IPS-18c (cell line): ENCODE measurements at regions not wholly inside any gene's neighbourhood (a gene's known extent, or its start where the extent isn't known, plus 50 kb on each side); places are given as distances from the start of the nearest gene placed in this dataset.

Experiments used
- H3K4me3 ChIP-seq: 2 replicates; pipeline ENCODE4 v1.7.0; 2013; ENCODE audit warnings: low read depth, mild to moderate bottlenecking, low read length, moderate library complexity; ENCODE audit not compliant: insufficient read depth
- H3K9me3 ChIP-seq: one replicate; pipeline ENCODE4 v1.6.1; 2013; ENCODE audit warnings: mild to moderate bottlenecking, low read length, moderate library complexity; ENCODE audit not compliant: control insufficient read depth, insufficient read depth

- no peaks in the 10 kb centered on the region for H3K9me3 ChIP-seq
- H3K4me3 ChIP-seq = no peak overlapping the region
Observed at GRCh38 chr6:105825210-105825609, 260.9 kb upstream of the PRDM1 start.

DNA sequence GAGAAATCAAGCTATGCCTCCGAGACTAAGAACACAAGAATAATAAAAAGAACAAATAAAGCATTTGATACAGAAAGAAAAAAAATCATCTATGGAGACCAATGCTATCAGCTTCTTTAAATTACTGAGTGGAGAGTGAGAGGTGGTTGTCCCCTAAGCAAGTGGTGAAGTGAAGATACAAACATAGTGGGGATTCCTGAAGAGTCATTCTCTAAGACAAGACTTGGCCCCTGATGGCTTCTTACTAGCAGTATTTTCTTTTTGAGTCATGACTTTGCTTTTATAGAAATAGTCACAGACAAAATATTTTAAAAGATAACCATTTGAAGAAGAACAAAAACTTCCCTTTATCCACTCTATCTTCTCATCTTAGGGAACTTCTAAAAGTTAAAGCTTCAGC lies 261.4 kb upstream of the PRDM1 start:
- H3K4me3 ChIP-seq = no peak overlapping the region
- H3K9me3 ChIP-seq = no peaks in the 10 kb centered on the region

DNA sequence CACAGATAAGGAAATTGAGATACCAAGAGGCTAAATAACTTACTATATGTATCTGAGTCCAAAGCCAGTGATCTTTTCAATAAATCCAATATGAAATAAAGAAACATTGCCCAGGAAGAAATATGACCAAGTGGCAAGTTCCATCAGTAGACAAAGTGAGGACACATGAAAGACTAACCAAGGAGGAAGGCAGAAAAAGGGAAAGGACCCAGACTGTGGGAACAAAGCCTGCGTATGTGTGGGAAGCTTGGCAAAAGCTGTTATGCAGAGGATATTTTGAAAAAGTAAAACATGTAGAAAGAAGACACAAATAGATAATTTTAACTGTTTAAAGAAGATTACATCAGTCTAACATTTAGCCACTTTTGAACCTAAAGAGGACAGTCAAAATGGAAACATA lies 264.4 kb upstream of the PRDM1 start:
- H3K4me3 ChIP-seq = no peak overlapping the region
- no peaks in the 10 kb centered on the region for H3K9me3 ChIP-seq

DNA sequence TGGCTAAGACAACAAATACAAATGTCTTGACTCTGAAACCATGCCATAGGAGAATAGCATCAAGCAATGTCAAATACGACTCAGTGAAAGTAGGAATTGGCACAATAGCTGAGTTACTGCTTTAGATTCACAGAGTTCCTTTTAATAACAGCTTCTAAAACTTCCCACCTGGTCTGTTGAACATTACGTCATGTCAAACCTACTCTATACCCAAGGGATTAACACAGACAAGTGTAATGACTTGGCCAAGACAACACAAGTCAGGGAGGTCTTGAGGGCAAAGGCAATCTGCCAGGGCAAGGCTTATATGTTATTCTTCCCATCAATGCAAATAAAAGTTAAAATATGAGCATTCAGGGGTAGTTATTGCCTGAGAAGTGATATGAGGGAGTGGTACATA lies 265.1 kb upstream of the PRDM1 start:
- no peaks in the 10 kb centered on the region for H3K9me3 ChIP-seq
- H3K4me3 ChIP-seq = no peak overlapping the region

DNA sequence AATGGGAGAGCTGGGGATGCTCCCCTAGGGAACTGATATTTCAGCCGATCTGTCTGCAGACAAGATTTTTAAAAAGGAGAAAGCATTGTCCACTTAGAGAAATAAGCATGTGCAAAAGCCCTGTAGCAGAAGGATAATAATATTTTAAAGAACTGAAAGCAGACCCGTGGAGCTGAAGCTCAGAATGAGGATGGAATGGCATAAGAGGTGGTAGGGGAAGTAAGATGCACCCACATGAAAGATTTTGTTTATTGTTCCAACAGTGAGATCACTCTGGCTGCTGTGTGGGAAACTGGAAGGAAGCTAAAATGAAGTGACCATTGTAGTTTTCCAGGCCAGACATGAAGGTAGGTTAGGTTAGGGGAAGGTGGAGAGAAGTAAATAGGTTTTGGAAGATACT lies 266.4 kb upstream of the PRDM1 start:
- H3K4me3 ChIP-seq = no peak overlapping the region
- no peaks in the 10 kb centered on the region for H3K9me3 ChIP-seq

GRCh38 chr6:105818505-105818904 lies 267.6 kb upstream of the PRDM1 start:
- Histone ChIP-seq H3K9me3 (no peaks in the 10 kb centered on the region), H3K4me3 (no peak overlapping the region)

DNA sequence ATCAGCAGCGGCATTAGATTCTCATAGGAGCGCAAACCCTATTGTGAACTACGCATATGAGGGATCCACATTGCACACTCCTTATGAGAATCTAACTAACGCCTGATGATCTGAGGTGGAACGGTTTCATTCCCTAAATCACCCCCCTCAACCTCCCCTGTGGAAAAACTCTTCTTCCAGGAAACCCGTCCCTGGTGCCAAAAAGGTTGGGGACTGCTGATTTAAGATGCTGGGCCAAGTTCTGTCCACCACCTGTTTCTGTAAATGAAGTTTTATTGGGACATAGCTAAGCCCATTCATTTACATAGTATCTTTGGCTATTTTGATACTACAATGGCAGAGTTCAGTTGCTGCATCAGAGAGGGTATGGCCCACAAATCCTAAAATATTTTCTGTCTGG lies 268.2 kb upstream of the PRDM1 start:
- Histone ChIP-seq H3K4me3 (no peak overlapping the region), H3K9me3 (no peaks in the 10 kb centered on the region)

DNA sequence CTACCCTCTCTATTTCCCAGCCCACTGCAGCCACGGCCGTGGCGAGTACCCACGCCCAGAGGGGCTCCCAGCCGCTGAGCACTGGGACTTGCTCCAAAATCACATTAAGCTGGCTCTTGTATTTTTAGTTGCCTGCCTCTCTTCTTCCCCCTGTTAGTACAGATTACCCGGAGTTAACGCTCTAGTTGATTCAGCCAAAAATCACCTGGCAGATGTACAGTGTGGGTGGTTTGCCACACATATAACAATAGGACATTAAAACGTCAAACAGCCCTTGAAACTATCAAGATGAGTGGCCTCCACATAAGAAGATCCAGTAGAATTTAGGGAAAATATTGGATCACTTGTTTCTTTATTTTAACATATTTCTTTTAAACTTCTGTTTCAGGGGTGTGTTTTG lies 268.8 kb upstream of the PRDM1 start:
- no peak overlapping the region for H3K4me3 ChIP-seq
- H3K9me3 ChIP-seq = no peaks in the 10 kb centered on the region

DNA sequence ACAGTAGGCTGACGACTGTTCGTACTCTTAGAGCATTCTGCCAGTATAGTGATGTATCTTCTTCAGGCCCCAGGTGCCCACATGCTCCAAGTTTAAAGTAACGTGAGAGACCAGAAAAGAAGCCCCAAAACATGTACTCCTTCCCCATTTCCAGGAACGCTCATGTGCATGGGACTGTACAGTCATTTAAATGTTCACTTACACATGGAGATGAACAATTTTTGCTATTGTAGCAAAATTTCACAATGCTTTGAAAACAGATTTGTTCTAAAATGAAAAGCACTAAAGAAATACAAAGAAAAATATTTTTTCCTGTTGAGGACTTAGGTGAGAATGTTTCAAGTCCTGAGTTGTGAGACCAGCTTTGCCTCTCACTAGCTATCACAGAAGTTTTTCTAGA lies 269.3 kb upstream of the PRDM1 start:
- Histone ChIP-seq H3K9me3 (no peaks in the 10 kb centered on the region), H3K4me3 (no peak overlapping the region)

GRCh38 chr6:105815661-105816555 lies 270.2 kb upstream of the PRDM1 start:
- Histone ChIP-seq H3K9me3 (no peaks in the 10 kb centered on the region), H3K4me3 (no peak overlapping the region)

GRCh38 chr6:105814745-105815536 lies 271.2 kb upstream of the PRDM1 start:
- H3K4me3 ChIP-seq = no peak overlapping the region
- H3K9me3 ChIP-seq = no peaks in the 10 kb centered on the region

- no peaks in the 10 kb centered on the region for H3K9me3 ChIP-seq
Observed at GRCh38 chr6:105810922-105811482, 275.1 kb upstream of the PRDM1 start.

DNA sequence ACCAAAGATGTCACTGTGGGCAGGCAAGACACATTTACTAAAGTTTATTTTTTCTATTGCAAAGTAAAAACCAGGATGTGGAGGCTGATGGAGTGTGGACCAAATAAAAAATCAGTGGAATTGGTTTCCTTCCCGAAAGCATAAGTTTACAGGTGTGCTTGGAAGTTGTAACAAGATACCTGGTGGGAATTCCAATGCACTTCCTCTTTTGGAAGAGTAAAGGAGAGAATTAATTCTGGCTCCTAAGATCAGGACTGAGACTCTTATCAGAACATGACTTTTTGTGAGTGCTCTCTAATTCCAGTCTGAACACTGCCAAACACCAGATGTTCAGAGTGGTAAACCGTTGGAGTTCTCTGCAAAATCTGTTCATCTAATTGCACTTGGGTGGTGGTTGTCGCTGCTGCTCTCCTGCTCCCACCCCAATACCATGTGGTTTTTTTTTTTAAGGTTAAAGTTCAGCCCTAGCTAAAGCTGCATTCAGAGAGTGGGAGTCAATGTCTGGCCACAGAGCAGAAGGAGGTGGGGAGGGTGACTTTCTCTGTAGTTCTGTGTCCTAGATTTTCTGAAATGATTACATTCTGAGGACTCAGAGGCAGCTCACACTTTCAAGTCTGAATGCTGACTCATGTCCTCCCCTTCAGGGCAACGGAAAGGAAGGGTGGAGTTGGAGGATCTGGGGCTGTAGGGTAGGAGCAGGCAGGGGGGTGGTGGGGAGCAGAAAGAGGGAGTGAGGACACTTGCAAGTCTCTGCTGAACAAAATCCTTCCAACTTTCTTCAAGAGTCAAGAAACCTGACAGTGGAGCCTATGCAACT lies 275.8 kb upstream of the PRDM1 start:
- H3K4me3 ChIP-seq = no peak overlapping the region
- no peaks in the 10 kb centered on the region for H3K9me3 ChIP-seq

More at GRCh38 chr6:105810922-105811482, 275.1 kb upstream of the PRDM1 start:
- no peak overlapping the region for H3K4me3 ChIP-seq

GRCh38 chr6:105808571-105808970 lies 277.6 kb upstream of the PRDM1 start:
- H3K4me3 ChIP-seq = no peak overlapping the region
- H3K9me3 ChIP-seq = no peaks in the 10 kb centered on the region

DNA sequence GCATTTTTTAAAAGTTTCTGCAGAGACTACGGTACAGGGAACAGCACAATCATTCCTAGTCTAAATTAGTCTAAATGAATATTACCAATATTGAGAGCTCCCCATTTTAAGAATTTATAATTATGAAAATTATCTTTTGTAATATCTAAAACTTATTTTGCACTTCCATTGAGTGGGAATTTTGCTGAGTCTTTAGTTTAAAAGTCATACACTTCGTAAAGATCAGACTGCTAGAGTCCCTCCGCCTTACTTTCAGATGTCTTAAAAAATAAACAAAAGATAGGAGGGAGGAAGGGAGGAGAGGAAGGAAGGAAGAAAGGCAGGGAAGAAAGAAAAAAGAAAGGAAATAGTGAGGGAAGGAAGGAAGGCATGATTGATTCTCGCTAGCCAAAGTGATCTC lies 278.2 kb upstream of the PRDM1 start:
- no peak overlapping the region for H3K4me3 ChIP-seq
- H3K9me3 ChIP-seq = no peaks in the 10 kb centered on the region

- H3K9me3 ChIP-seq = no peaks in the 10 kb centered on the region
- no peak overlapping the region for H3K4me3 ChIP-seq
Observed at GRCh38 chr6:105806486-105806920, 279.6 kb upstream of the PRDM1 start.

DNA sequence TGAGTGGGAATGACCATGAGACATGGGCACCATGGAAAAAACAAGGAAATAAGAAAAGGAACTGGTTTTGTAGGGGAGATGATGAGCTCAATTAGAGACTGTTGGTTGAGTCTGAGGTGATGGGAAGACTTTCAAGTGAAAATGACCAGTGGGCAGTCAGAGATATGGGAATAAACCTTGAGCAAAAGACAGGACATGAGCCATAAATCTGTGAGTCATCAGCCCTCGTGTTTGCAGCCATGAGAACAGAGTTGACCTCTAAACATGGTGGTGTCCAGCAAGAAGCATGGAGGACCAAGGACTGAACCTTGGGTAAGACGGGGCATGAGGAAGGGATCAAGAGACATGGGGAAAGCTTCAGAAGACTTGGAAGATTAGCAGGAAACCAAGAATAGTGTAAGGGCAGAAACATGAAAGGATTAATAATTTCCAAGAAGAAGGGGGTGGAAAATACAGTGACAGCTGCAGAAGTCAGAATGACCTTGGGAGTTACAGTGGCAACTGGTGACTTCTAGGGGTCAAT lies 280.6 kb upstream of the PRDM1 start:
- no peak overlapping the region for H3K4me3 ChIP-seq
- no peaks in the 10 kb centered on the region for H3K9me3 ChIP-seq
